Endothelial cell of umbilical vein (primary cell): ENCODE measurements at regions not wholly inside any gene's neighbourhood (a gene's known extent, or its start where the extent isn't known, plus 50 kb on each side); places are given as distances from the start of the nearest gene placed in this dataset.

Source experiments
- EZH2 ChIP-seq: IDR thresholded peaks from 2 replicates; pipeline ENCODE4 v1.6.1; 2012; ENCODE audit warnings: borderline replicate concordance, low read depth, mild to moderate bottlenecking, moderate library complexity, low read length, inconsistent platforms; ENCODE audit not compliant: severe bottlenecking
- JUN ChIP-seq: IDR thresholded peaks from 2 replicates; pipeline ENCODE4 v1.6.1; 2011; ENCODE audit warnings: borderline replicate concordance, low read depth; ENCODE audit not compliant: insufficient read length, insufficient read depth
- POLR2A ChIP-seq: IDR thresholded peaks from 2 replicates; pipeline ENCODE4 v1.6.1; 2012; ENCODE audit warnings: low read depth, mild to moderate bottlenecking, control low read depth, low read length
- POLR2AphosphoS5 ChIP-seq: IDR thresholded peaks from 2 replicates; pipeline ENCODE4 v1.6.1; 2012; ENCODE audit warnings: low read depth, mild to moderate bottlenecking, control low read depth, low read length, moderate library complexity; ENCODE audit not compliant: insufficient read depth
- TF ChIP-seq, protein P1 (sequence below), 2 donors: IDR thresholded peaks; 1 replicate in 1 of 2; 2 replicates in 1 of 2; pipeline ENCODE4 v1.5.1; 2011; ENCODE audit warnings: low read length in 2 of 2, mild to moderate bottlenecking in 2 of 2, moderate library complexity in 2 of 2, control low read depth in 1 of 2, inconsistent platforms in 1 of 2, low read depth in 1 of 2; ENCODE audit not compliant: insufficient read depth in 1 of 2; ENCODE audit errors: extremely low read depth in 1 of 2
- TF ChIP-seq, protein P2 (sequence below): IDR thresholded peaks from 2 replicates; pipeline ENCODE4 v1.6.1; 2011; ENCODE audit not compliant: insufficient read depth, insufficient read length

DNA sequence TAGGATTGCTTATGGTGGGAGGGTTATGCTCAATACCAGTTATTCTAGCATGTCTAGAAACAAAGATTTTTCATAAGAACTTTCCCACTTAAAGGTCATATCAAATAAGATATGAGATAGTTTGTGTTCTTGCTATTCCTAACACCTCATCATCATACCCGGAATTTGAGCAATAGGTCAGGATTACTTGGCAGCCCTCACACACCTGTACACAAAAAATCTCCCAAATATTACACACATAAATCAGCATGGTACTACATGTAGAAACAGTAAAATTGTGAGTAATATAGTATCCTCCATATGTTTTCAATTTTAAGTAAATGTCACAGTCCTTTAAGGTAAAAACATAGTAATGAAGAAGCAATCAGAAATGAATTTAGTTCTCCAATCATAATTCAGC, 113.7 kb downstream of the SLC25A46 start:
- TF ChIP-seq EZH2 (no peak), POLR2AphosphoS5 (no peak), POLR2A (no peak), JUN (no peak)
- TF ChIP-seq, protein P1, sequence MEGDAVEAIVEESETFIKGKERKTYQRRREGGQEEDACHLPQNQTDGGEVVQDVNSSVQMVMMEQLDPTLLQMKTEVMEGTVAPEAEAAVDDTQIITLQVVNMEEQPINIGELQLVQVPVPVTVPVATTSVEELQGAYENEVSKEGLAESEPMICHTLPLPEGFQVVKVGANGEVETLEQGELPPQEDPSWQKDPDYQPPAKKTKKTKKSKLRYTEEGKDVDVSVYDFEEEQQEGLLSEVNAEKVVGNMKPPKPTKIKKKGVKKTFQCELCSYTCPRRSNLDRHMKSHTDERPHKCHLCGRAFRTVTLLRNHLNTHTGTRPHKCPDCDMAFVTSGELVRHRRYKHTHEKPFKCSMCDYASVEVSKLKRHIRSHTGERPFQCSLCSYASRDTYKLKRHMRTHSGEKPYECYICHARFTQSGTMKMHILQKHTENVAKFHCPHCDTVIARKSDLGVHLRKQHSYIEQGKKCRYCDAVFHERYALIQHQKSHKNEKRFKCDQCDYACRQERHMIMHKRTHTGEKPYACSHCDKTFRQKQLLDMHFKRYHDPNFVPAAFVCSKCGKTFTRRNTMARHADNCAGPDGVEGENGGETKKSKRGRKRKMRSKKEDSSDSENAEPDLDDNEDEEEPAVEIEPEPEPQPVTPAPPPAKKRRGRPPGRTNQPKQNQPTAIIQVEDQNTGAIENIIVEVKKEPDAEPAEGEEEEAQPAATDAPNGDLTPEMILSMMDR (IDR thresholded peaks at IDR 0.05; ENCODE audit: extremely low read depth in 1 of 2, insufficient read depth in 1 of 2, low read depth in 1 of 2, low read length in 2 of 2), result no peak
- TF ChIP-seq, protein P2, sequence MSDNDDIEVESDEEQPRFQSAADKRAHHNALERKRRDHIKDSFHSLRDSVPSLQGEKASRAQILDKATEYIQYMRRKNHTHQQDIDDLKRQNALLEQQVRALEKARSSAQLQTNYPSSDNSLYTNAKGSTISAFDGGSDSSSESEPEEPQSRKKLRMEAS, result no peak
